Chondrocyte (in vitro differentiated cells): ENCODE measurements at regions not wholly inside any gene's neighbourhood (a gene's known extent, or its start where the extent isn't known, plus 50 kb on each side); places are given as distances from the start of the nearest gene placed in this dataset.

ENCODE experiments used
- DNase-seq: peaks from one replicate; pipeline ENCODE4 v3.0.0; 2021; ENCODE audit warnings: mixed read lengths, low spot score
- H3K27ac Mint-ChIP-seq: one replicate; pipeline ENCODE4 v1.8.0; 2021; ENCODE audit warnings: mild to moderate bottlenecking, moderate library complexity, mixed read lengths; ENCODE audit not compliant: unreplicated experiment
- H3K27me3 Mint-ChIP-seq: 2 replicates; pipeline ENCODE4 v1.8.0; 2021; ENCODE audit warnings: low read depth, mixed read lengths
- H3K36me3 Mint-ChIP-seq: 2 replicates; pipeline ENCODE4 v1.8.0; 2021; ENCODE audit warnings: low read depth, mixed read lengths
- H3K4me1 Mint-ChIP-seq: 2 replicates; pipeline ENCODE4 v1.8.0; 2021; ENCODE audit warnings: low read depth, mild to moderate bottlenecking, mixed read lengths
- H3K4me3 Mint-ChIP-seq: one replicate; pipeline ENCODE4 v1.8.0; 2021; ENCODE audit warnings: mild to moderate bottlenecking, moderate library complexity, mixed read lengths; ENCODE audit not compliant: unreplicated experiment
- H3K9me3 Mint-ChIP-seq: 2 replicates; pipeline ENCODE4 v1.8.0; 2021; ENCODE audit warnings: low read depth, mixed read lengths
- CTCF ChIP-seq: fragments of 200-600 bp; sonication (generic); IDR thresholded peaks from 2 replicates; pipeline ENCODE4 v1.5.0; 2021; ENCODE audit warnings: antibody characterized with exemption, mild to moderate bottlenecking, moderate library complexity

GRCh38 chr2:8407332-8407731 is 274.5 kb upstream of the ID2 start:
- H3K4me3 Mint-ChIP-seq: no peak overlapping the region
- H3K4me1 Mint-ChIP-seq: peaks cover 5% of the 10 kb centered on the region
- no peak for TF ChIP-seq CTCF

GRCh38 chr2:8408560-8409460 is 273.0 kb upstream of the ID2 start:
- Mint-ChIP-seq H3K4me3 (no peak overlapping the region), H3K9me3 (peaks cover 8% of the 10 kb centered on the region), H3K4me1 (peaks cover 12% of the 10 kb centered on the region), H3K27me3 (peaks cover 4% of the 10 kb centered on the region), H3K27ac (no peak overlapping the region), H3K36me3 (no peaks in the 10 kb centered on the region)
- TF ChIP-seq CTCF: no peak
- no peak for DNase-seq

More at GRCh38 chr2:8407332-8407731, 274.5 kb upstream of the ID2 start:
- no peaks in the 10 kb centered on the region for H3K36me3 Mint-ChIP-seq
- DNase-seq: no peak
- no peak overlapping the region for H3K27ac Mint-ChIP-seq
- peaks cover 8% of the 10 kb centered on the region for H3K9me3 Mint-ChIP-seq
- H3K27me3 Mint-ChIP-seq: peaks cover 4% of the 10 kb centered on the region

- peaks cover 6% of the 10 kb centered on the region for H3K9me3 Mint-ChIP-seq
- no peak for DNase-seq
- peaks cover 12% of the 10 kb centered on the region for H3K4me1 Mint-ChIP-seq
- H3K36me3 Mint-ChIP-seq: no peaks in the 10 kb centered on the region
- H3K27me3 Mint-ChIP-seq: peaks cover under 1% of the 10 kb centered on the region
- H3K4me3 Mint-ChIP-seq: no peak overlapping the region
- H3K27ac Mint-ChIP-seq: peak overlapping the region; percentile 9
- no peak for TF ChIP-seq CTCF
Measured at GRCh38 chr2:8409461-8410260, 272.2 kb upstream of the ID2 start.

GRCh38 chr2:8412082-8412481 is 269.8 kb upstream of the ID2 start:
- no peaks in the 10 kb centered on the region for H3K36me3 Mint-ChIP-seq
- peaks cover 23% of the 10 kb centered on the region for H3K4me1 Mint-ChIP-seq
- no peaks in the 10 kb centered on the region for H3K9me3 Mint-ChIP-seq
- TF ChIP-seq CTCF: no peak
- no peak for DNase-seq
- no peak overlapping the region for H3K4me3 Mint-ChIP-seq
- H3K27me3 Mint-ChIP-seq: peaks cover 1% of the 10 kb centered on the region
- H3K27ac Mint-ChIP-seq: no peak overlapping the region

GRCh38 chr2:8412586-8412985 is 269.3 kb upstream of the ID2 start:
- H3K4me1 Mint-ChIP-seq: peaks cover 28% of the 10 kb centered on the region
- TF ChIP-seq CTCF: no peak
- H3K27ac Mint-ChIP-seq: peak overlapping the region; percentile 66
- DNase-seq: no peak
- no peaks in the 10 kb centered on the region for H3K36me3 Mint-ChIP-seq
- H3K9me3 Mint-ChIP-seq: no peaks in the 10 kb centered on the region
- H3K4me3 Mint-ChIP-seq: no peak overlapping the region
- H3K27me3 Mint-ChIP-seq: peaks cover 1% of the 10 kb centered on the region
